A673 (cell line): ENCODE measurements at regions not wholly inside any gene's neighbourhood (a gene's known extent, or its start where the extent isn't known, plus 50 kb on each side); places are given as distances from the start of the nearest gene placed in this dataset.
"Not testable (repeated sequence)": the region's sequence is repeated elsewhere in the genome, so short reads cannot be mapped to it uniquely, and the experiment has no call there.

Experiments used
- BruUV-seq: library from RNA; stranded (reverse); fragments of 400-500 nt; replicated peaks from 2 replicates; lab custom pipeline; 2021; lab: Mats Ljungman, UMichigan
- CTCF ChIA-PET: fragments of 300-600 bp; sonication (Branson Sonifier 250); formaldehyde crosslinking; loops from one replicate; lab custom pipeline; 2022; ENCODE audit warnings: antibody characterized with exemption; lab: Charles Lee
- POLR2A ChIA-PET: fragments of 300-600 bp; sonication (Branson Sonifier 250); formaldehyde crosslinking; loops from one replicate; lab custom pipeline; 2022; ENCODE audit warnings: antibody characterized with exemption; ENCODE audit not compliant: low non-redundant PET; lab: Charles Lee
- DNase-seq: peaks from one replicate; pipeline ENCODE4 v3.0.0-alpha.2; 2015; ENCODE audit warnings: low spot score
- H3K27ac ChIP-seq: fragments of 200-600 bp; sonication (generic); 2 replicates; pipeline ENCODE4 v1.5.1; 2016; ENCODE audit warnings: mixed run types, low read depth, mild to moderate bottlenecking, mixed read lengths, antibody characterized with exemption, low read length; ENCODE audit not compliant: poor library complexity, severe bottlenecking
- H3K27me3 ChIP-seq: fragments of 200-600 bp; sonication (generic); replicated peaks from 2 replicates; pipeline ENCODE4 v1.6.1; 2017; ENCODE audit warnings: mixed run types, low read depth, mild to moderate bottlenecking, mixed read lengths, antibody characterized with exemption, low read length; ENCODE audit not compliant: insufficient read depth, poor library complexity
- H3K36me3 ChIP-seq: fragments of 200-600 bp; sonication (generic); 2 replicates; pipeline ENCODE4 v1.6.1; 2016; ENCODE audit warnings: mixed run types, mild to moderate bottlenecking, mixed read lengths, antibody characterized with exemption, low read length; ENCODE audit not compliant: insufficient read depth, poor library complexity, severe bottlenecking
- H3K4me1 ChIP-seq: fragments of 200-600 bp; sonication (generic); 2 replicates; pipeline ENCODE4 v1.6.1; 2017; ENCODE audit warnings: mixed run types, mild to moderate bottlenecking, mixed read lengths, antibody characterized with exemption, low read length; ENCODE audit not compliant: insufficient read depth, poor library complexity, severe bottlenecking
- H3K4me3 ChIP-seq: fragments of 200-600 bp; sonication (generic); 2 replicates; pipeline ENCODE4 v1.5.1; 2016; ENCODE audit warnings: low read depth, mixed run types, mild to moderate bottlenecking, mixed read lengths, low read length; ENCODE audit not compliant: poor library complexity, severe bottlenecking
- H3K9me3 ChIP-seq: fragments of 200-600 bp; sonication (generic); 2 replicates; pipeline ENCODE4 v1.6.1; 2016; ENCODE audit warnings: mixed run types, low read depth, mild to moderate bottlenecking, mixed read lengths, antibody characterized with exemption, low read length; ENCODE audit not compliant: poor library complexity, severe bottlenecking
- CTCF ChIP-seq: fragments of 300-800, 200-600 bp; sonication (generic); conservative IDR thresholded peaks from 2 replicates; pipeline ENCODE4 v1.5.1; 2017; ENCODE audit warnings: low read depth, mild to moderate bottlenecking, antibody characterized with exemption, low read length, moderate library complexity, mixed read lengths
- EZH2 ChIP-seq: fragments of 200-600 bp; sonication (generic); IDR thresholded peaks from 2 replicates; pipeline ENCODE4 v1.6.1; 2017; ENCODE audit warnings: borderline replicate concordance, low read depth, mild to moderate bottlenecking, mixed read lengths, antibody characterized with exemption, low read length; ENCODE audit not compliant: poor library complexity, severe bottlenecking
- intact Hi-C: fragments of 100-400 bp; cut with micrococcal nuclease; formaldehyde crosslinking; loops from one replicate; pipeline ENCODE4 v1.10.0; 2022; ENCODE audit not compliant: unreplicated experiment

GRCh38 chr2:239797316-239797715 lies 227.8 kb downstream of the NDUFA10 start:
- Histone ChIP-seq H3K36me3 (no peaks in the 10 kb centered on the region), H3K27me3 (peaks cover 6% of the 10 kb centered on the region), H3K4me1 (no peaks in the 10 kb centered on the region), H3K9me3 (no peaks in the 10 kb centered on the region), H3K27ac (no peak overlapping the region), H3K4me3 (no peak overlapping the region)
- ChIA-PET POLR2A (no interaction called here), CTCF (no interaction called here)
- intact Hi-C loops: no loop called here
- TF ChIP-seq EZH2 (no peak), CTCF (no peak)
- no peak for DNase-seq
- no TSS peak for BruUV-seq

GRCh38 chr2:239795761-239796160 lies 229.4 kb downstream of the NDUFA10 start:
- CTCF ChIA-PET, H3K27me3 ChIP-seq, intact Hi-C loops, POLR2A ChIA-PET, H3K9me3 ChIP-seq, BruUV-seq, H3K4me3 ChIP-seq, H3K27ac ChIP-seq, H3K36me3 ChIP-seq, DNase-seq: not testable (repeated sequence)
- H3K4me1 ChIP-seq: peaks cover 12% of the 10 kb centered on the region

- CTCF ChIA-PET: no interaction called here
- H3K9me3 ChIP-seq: no peaks in the 10 kb centered on the region
- no TSS peak for BruUV-seq
Observed at GRCh38 chr2:239793836-239794235, 231.3 kb downstream of the NDUFA10 start.

More at GRCh38 chr2:239793836-239794235, 231.3 kb downstream of the NDUFA10 start:
- Histone ChIP-seq H3K27ac (no peak overlapping the region), H3K36me3 (no peaks in the 10 kb centered on the region), H3K4me1 (peaks cover 12% of the 10 kb centered on the region), H3K4me3 (no peak overlapping the region), H3K27me3 (peaks cover 4% of the 10 kb centered on the region)
- POLR2A ChIA-PET: no interaction called here
- TF ChIP-seq CTCF (no peak), EZH2 (no peak)
- intact Hi-C loops: no loop called here
- no peak for DNase-seq
